ENCODE measurements at regions not wholly inside any gene's neighbourhood (a gene's known extent, or its start where the extent isn't known, plus 50 kb on each side); places are given as distances from the start of the nearest gene placed in this dataset.

GRCh38 chr4:165663411-165663810 is 209.6 kb upstream of the TLL1 start:
- DNase-seq (ENCODE audit: low read depth, low spot score) = no peak
- Histone ChIP-seq H3K9me3 (ENCODE audit: control insufficient read depth, insufficient read depth, low read depth, low read length) (no peaks in the 10 kb centered on the region), H3K27ac (ENCODE audit: low read length) (no peak overlapping the region), H3K4me3 (ENCODE audit: low read depth in 2 of 2, low read length in 2 of 2) (no peak overlapping the region), H3K4me1 (ENCODE audit: control insufficient read depth, insufficient read depth, low read length) (no peaks in the 10 kb centered on the region), H3K36me3 (ENCODE audit: control insufficient read depth, insufficient read depth, low read length) (no peaks in the 10 kb centered on the region), H3K27me3 (ENCODE audit: control insufficient read depth, insufficient read depth, low read length) (no peaks in the 10 kb centered on the region)
- TF ChIP-seq POLR2AphosphoS5 (IDR thresholded peaks at IDR 0.05; ENCODE audit: low read depth, low read length) (no peak), REST (IDR thresholded peaks at IDR 0.05; ENCODE audit: insufficient read depth in 1 of 2, low read depth in 2 of 2, low read length in 1 of 2) (no peak), SIN3A (IDR thresholded peaks at IDR 0.05; ENCODE audit: borderline replicate concordance, insufficient read depth, low read depth, low read length) (no peak), TCF7L2 (IDR thresholded peaks at IDR 0.05; ENCODE audit: low read depth, low read length) (no peak), CTCF (IDR thresholded peaks at IDR 0.05) (no peak)
- CTCF ChIA-PET = no interaction called here
- intact Hi-C loops (cut with micrococcal nuclease; ENCODE audit: unreplicated experiment) (no loop called here), in situ Hi-C loops (cut with HindIII; ENCODE audit: low pct_unique_long_range_greater_than_20kb, low sequenced_read_pairs) (no loop called here)
- POLR2A ChIA-PET = no interaction called here
- no TSS peak for BruUV-seq (replicated peaks)
- no peak for ATAC-seq

GRCh38 chr4:165666836-165667235 is 206.2 kb upstream of the TLL1 start:
- ATAC-seq (no peak), DNase-seq (ENCODE audit: low read depth, low spot score) (no peak)
- BruUV-seq (replicated peaks) = no TSS peak
- POLR2A ChIA-PET = no interaction called here
- no peaks in the 10 kb centered on the region for H3K4me1 ChIP-seq (ENCODE audit: control insufficient read depth, insufficient read depth, low read length)
- no peaks in the 10 kb centered on the region for H3K36me3 ChIP-seq (ENCODE audit: control insufficient read depth, insufficient read depth, low read length)
- CTCF ChIA-PET = no interaction called here
- H3K9me3 ChIP-seq (ENCODE audit: control insufficient read depth, insufficient read depth, low read depth, low read length) = no peaks in the 10 kb centered on the region
- H3K27me3 ChIP-seq (ENCODE audit: control insufficient read depth, insufficient read depth, low read length) = no peaks in the 10 kb centered on the region
- H3K4me3 ChIP-seq (ENCODE audit: low read depth in 2 of 2, low read length in 2 of 2) = no peak overlapping the region
- in situ Hi-C loops (cut with HindIII; ENCODE audit: low pct_unique_long_range_greater_than_20kb, low sequenced_read_pairs) (no loop called here), intact Hi-C loops (cut with micrococcal nuclease; ENCODE audit: unreplicated experiment) (no loop called here)
- no peak overlapping the region for H3K27ac ChIP-seq (ENCODE audit: low read length)
- TF ChIP-seq CTCF (IDR thresholded peaks at IDR 0.05) (no peak), TCF7L2 (IDR thresholded peaks at IDR 0.05; ENCODE audit: low read depth, low read length) (no peak), REST (IDR thresholded peaks at IDR 0.05; ENCODE audit: insufficient read depth in 1 of 2, low read depth in 2 of 2, low read length in 1 of 2) (no peak), SIN3A (IDR thresholded peaks at IDR 0.05; ENCODE audit: borderline replicate concordance, insufficient read depth, low read depth, low read length) (no peak), POLR2AphosphoS5 (IDR thresholded peaks at IDR 0.05; ENCODE audit: low read depth, low read length) (no peak)
